Small intestine (tissue), 7 donors: ENCODE measurements at regions not wholly inside any gene's neighbourhood (a gene's known extent, or its start where the extent isn't known, plus 50 kb on each side); places are given as distances from the start of the nearest gene placed in this dataset.

Source experiments
- DNase-seq, 2 donors: peaks; one replicate each; pipeline versions ENCODE4 v3.0.0 to v3.0.0-alpha.2; 2013
- FAIRE-seq: peaks from 2 replicates; lab custom pipeline; 2012; peaks lifted over from hg19 to GRCh38; lab: Jason Lieb, UNC
- H3K27ac ChIP-seq, 3 donors: one replicate each; pipeline ENCODE4 v1.5.1; 2013; ENCODE audit warnings: low read length in 2 of 3, mild to moderate bottlenecking in 2 of 3, control low read depth in 1 of 3, inconsistent platforms in 1 of 3, low read depth in 1 of 3, moderate library complexity in 1 of 3
- H3K27me3 ChIP-seq, 3 donors: one replicate each; pipeline ENCODE4 v1.6.1; 2013; ENCODE audit warnings: low read length in 3 of 3, inconsistent platforms in 1 of 3; ENCODE audit not compliant: control insufficient read depth in 3 of 3, insufficient read depth in 3 of 3
- H3K36me3 ChIP-seq, 3 donors: one replicate each; pipeline ENCODE4 v1.6.1; 2013; ENCODE audit warnings: low read length in 3 of 3, inconsistent platforms in 1 of 3, low read depth in 1 of 3, mild to moderate bottlenecking in 1 of 3, moderate library complexity in 1 of 3; ENCODE audit not compliant: control insufficient read depth in 3 of 3, insufficient read depth in 2 of 3
- H3K4me1 ChIP-seq, 3 donors: one replicate each; pipeline ENCODE4 v1.6.1; 2013; ENCODE audit warnings: low read length in 2 of 3, inconsistent platforms in 1 of 3, low read depth in 1 of 3, mild to moderate bottlenecking in 1 of 3, moderate library complexity in 1 of 3; ENCODE audit not compliant: control insufficient read depth in 3 of 3, insufficient read depth in 2 of 3
- H3K4me3 ChIP-seq, 3 donors: one replicate each; pipeline ENCODE4 v1.5.1; 2013; ENCODE audit warnings: low read length in 3 of 3, control low read depth in 1 of 3, inconsistent platforms in 1 of 3, low read depth in 1 of 3, mild to moderate bottlenecking in 1 of 3, moderate library complexity in 1 of 3
- H3K9me3 ChIP-seq, 2 donors: one replicate each; pipeline ENCODE4 v1.6.1; 2013; ENCODE audit warnings: low read depth in 1 of 2, low read length in 1 of 2; ENCODE audit not compliant: control insufficient read depth in 2 of 2, insufficient read depth in 1 of 2
- whole genome bisulfite sequencing, 3 donors: extraction: QIAGEN DNeasy Blood & Tissue Kit; methylation state at CpG; one replicate each; pipeline ENCODE4 v1.1.7; 2013; 5-methylcytosine and 5-hydroxymethylcytosine counted together
- donor health status: healthy with polysubstance abuse.
- donor health status: control.
- donor health status: control.
- donor health status: Bipolar disorder and iron deficiency.
- donor health status: healthy.

GRCh38 chr7:25558605-25559004, 330.3 kb upstream of the NPVF start:
- WGBS, 3 donors = 79 to 97% (median 91%) methylated on average over 3 of the region's 3 CpGs
- DNase-seq (no peak), FAIRE-seq (no peak)
- Histone ChIP-seq H3K9me3 (no peaks in the 10 kb centered on the region), H3K36me3 (no peaks in the 10 kb centered on the region), H3K4me1 (no peaks in the 10 kb centered on the region), H3K27me3 (peaks cover 0 to 3% (median 0%) of the 10 kb centered on the region in 3 donors), H3K27ac (no peak overlapping the region), H3K4me3 (no peak overlapping the region)

GRCh38 chr7:25559581-25560367, 331.5 kb upstream of the NPVF start:
- H3K36me3 ChIP-seq = no peaks in the 10 kb centered on the region
- H3K27me3 ChIP-seq = no peaks in the 10 kb centered on the region
- WGBS, 3 donors = 92 to 94% (median 94%) methylated on average over 16 of the region's 16 CpGs
- H3K9me3 ChIP-seq = no peaks in the 10 kb centered on the region
- no peak overlapping the region for H3K4me3 ChIP-seq
- DNase-seq (no peak), FAIRE-seq (no peak)
- H3K27ac ChIP-seq = no peak overlapping the region
- H3K4me1 ChIP-seq = no peaks in the 10 kb centered on the region

GRCh38 chr7:25562673-25563182, 334.4 kb upstream of the NPVF start:
- H3K4me1 ChIP-seq = no peaks in the 10 kb centered on the region
- H3K27ac ChIP-seq = no peak overlapping the region
- WGBS, 3 donors = 70 to 87% (median 76%) methylated on average over 6 of the region's 6 CpGs
- no peak for FAIRE-seq
- DNase-seq = no peak
- no peaks in the 10 kb centered on the region for H3K9me3 ChIP-seq
- H3K36me3 ChIP-seq = no peaks in the 10 kb centered on the region
- no peak overlapping the region for H3K4me3 ChIP-seq
- H3K27me3 ChIP-seq = no peaks in the 10 kb centered on the region

- 79 to 85% (median 83%) methylated on average over 7 of the region's 7 CpGs for WGBS, 3 donors
- no peak overlapping the region for H3K27ac ChIP-seq
- no peak overlapping the region for H3K4me3 ChIP-seq
- no peaks in the 10 kb centered on the region for H3K36me3 ChIP-seq
- H3K27me3 ChIP-seq = no peaks in the 10 kb centered on the region
- no peaks in the 10 kb centered on the region for H3K4me1 ChIP-seq
- no peak for FAIRE-seq
- DNase-seq = no peak
- H3K9me3 ChIP-seq = no peaks in the 10 kb centered on the region
Measured at GRCh38 chr7:25565002-25565401, 336.7 kb upstream of the NPVF start.

- Histone ChIP-seq H3K27ac (no peak overlapping the region), H3K36me3 (no peaks in the 10 kb centered on the region), H3K4me3 (no peak overlapping the region), H3K9me3 (no peaks in the 10 kb centered on the region), H3K4me1 (no peaks in the 10 kb centered on the region), H3K27me3 (no peaks in the 10 kb centered on the region)
- 0 to 1% (median 0%) methylated on average over 7 of the region's 7 CpGs for WGBS, 3 donors
- FAIRE-seq (peak; percentile 95), DNase-seq (peak; percentile 65 to 78)
Measured at GRCh38 chr7:25565949-25566348, 337.7 kb upstream of the NPVF start.

- Histone ChIP-seq H3K27me3 (no peaks in the 10 kb centered on the region), H3K4me3 (no peak overlapping the region), H3K4me1 (no peaks in the 10 kb centered on the region), H3K27ac (no peak overlapping the region), H3K9me3 (no peaks in the 10 kb centered on the region), H3K36me3 (no peaks in the 10 kb centered on the region)
- DNase-seq (no peak), FAIRE-seq (no peak)
- WGBS, 3 donors = 87 to 92% (median 92%) methylated on average over 7 of the region's 7 CpGs
Measured at GRCh38 chr7:25567430-25567829, 339.1 kb upstream of the NPVF start.

GRCh38 chr7:25569765-25570164, 341.5 kb upstream of the NPVF start:
- FAIRE-seq = no peak
- no peaks in the 10 kb centered on the region for H3K9me3 ChIP-seq
- DNase-seq = no peak
- 67 to 82% (median 67%) methylated on average over 3 of the region's 3 CpGs for WGBS, 3 donors
- H3K36me3 ChIP-seq = no peaks in the 10 kb centered on the region
- H3K27ac ChIP-seq = no peak overlapping the region
- no peak overlapping the region for H3K4me3 ChIP-seq
- no peaks in the 10 kb centered on the region for H3K4me1 ChIP-seq
- H3K27me3 ChIP-seq = no peaks in the 10 kb centered on the region

- Histone ChIP-seq H3K9me3 (no peaks in the 10 kb centered on the region), H3K4me1 (peaks cover 0 to under 1% (median 0%) of the 10 kb centered on the region in 3 donors), H3K4me3 (no peak overlapping the region), H3K27ac (no peak overlapping the region), H3K36me3 (no peaks in the 10 kb centered on the region), H3K27me3 (no peaks in the 10 kb centered on the region)
- WGBS, 3 donors = 86 to 94% (median 87%) methylated on average over 2 of the region's 2 CpGs
- no peak for DNase-seq
- FAIRE-seq = no peak
Measured at GRCh38 chr7:25572423-25572822, 344.1 kb upstream of the NPVF start.
